Parathyroid adenoma (tissue), 2 donors: ENCODE measurements at regions not wholly inside any gene's neighbourhood (a gene's known extent, or its start where the extent isn't known, plus 50 kb on each side); places are given as distances from the start of the nearest gene placed in this dataset.

ENCODE experiments used
- H2AFZ ChIP-seq: fragments of 300-600 bp; sonication (generic); one replicate; pipeline ENCODE4 v1.7.0; 2017; ENCODE audit warnings: antibody characterized with exemption, mild to moderate bottlenecking
- H3K27ac ChIP-seq: fragments of 300-600 bp; sonication (generic); one replicate; pipeline ENCODE4 v1.7.0; 2017
- H3K27me3 ChIP-seq: fragments of 300-600 bp; sonication (generic); one replicate; pipeline ENCODE4 v1.7.0; 2017; ENCODE audit warnings: low read length; ENCODE audit not compliant: control insufficient read depth, insufficient read depth
- H3K36me3 ChIP-seq: fragments of 300-600 bp; sonication (generic); one replicate; pipeline ENCODE4 v1.7.0; 2017; ENCODE audit warnings: low read length; ENCODE audit not compliant: control insufficient read depth, insufficient read depth
- H3K4me1 ChIP-seq: fragments of 300-600 bp; sonication (generic); one replicate; pipeline ENCODE4 v1.7.0; 2017; ENCODE audit warnings: control low read depth
- H3K4me2 ChIP-seq: fragments of 300-600 bp; sonication (generic); one replicate; pipeline ENCODE4 v1.7.0; 2017; ENCODE audit warnings: low read length
- H3K4me3 ChIP-seq: fragments of 300-600 bp; sonication (generic); one replicate; pipeline ENCODE4 v1.7.0; 2017; ENCODE audit warnings: low read depth, low read length
- H3K79me2 ChIP-seq: fragments of 300-600 bp; sonication (generic); one replicate; pipeline ENCODE4 v1.7.0; 2017; ENCODE audit warnings: control low read depth
- H3K9ac ChIP-seq: fragments of 300-600 bp; sonication (generic); one replicate; pipeline ENCODE4 v1.7.0; 2017; ENCODE audit warnings: mild to moderate bottlenecking
- H3K9me3 ChIP-seq: fragments of 300-600 bp; sonication (generic); one replicate; pipeline ENCODE4 v1.7.0; 2017; ENCODE audit warnings: low read length; ENCODE audit not compliant: control insufficient read depth
- TF ChIP-seq, protein P1 (sequence below): fragments of 300-600 bp; sonication (generic); IDR thresholded peaks from one replicate; pipeline ENCODE4 v1.7.0; 2017; ENCODE audit warnings: antibody characterized with exemption, mild to moderate bottlenecking
- donor health status: primary hyperparathyroidism.

- Histone ChIP-seq H3K79me2 (no peaks in the 10 kb centered on the region), H3K9me3 (no peaks in the 10 kb centered on the region), H3K9ac (no peak overlapping the region), H3K4me2 (no peak overlapping the region), H3K4me1 (no peaks in the 10 kb centered on the region), H3K27ac (no peak overlapping the region), H3K4me3 (no peak overlapping the region), H3K27me3 (no peaks in the 10 kb centered on the region), H3K36me3 (no peaks in the 10 kb centered on the region), H2AFZ (no peak overlapping the region)
- TF ChIP-seq, protein P1, sequence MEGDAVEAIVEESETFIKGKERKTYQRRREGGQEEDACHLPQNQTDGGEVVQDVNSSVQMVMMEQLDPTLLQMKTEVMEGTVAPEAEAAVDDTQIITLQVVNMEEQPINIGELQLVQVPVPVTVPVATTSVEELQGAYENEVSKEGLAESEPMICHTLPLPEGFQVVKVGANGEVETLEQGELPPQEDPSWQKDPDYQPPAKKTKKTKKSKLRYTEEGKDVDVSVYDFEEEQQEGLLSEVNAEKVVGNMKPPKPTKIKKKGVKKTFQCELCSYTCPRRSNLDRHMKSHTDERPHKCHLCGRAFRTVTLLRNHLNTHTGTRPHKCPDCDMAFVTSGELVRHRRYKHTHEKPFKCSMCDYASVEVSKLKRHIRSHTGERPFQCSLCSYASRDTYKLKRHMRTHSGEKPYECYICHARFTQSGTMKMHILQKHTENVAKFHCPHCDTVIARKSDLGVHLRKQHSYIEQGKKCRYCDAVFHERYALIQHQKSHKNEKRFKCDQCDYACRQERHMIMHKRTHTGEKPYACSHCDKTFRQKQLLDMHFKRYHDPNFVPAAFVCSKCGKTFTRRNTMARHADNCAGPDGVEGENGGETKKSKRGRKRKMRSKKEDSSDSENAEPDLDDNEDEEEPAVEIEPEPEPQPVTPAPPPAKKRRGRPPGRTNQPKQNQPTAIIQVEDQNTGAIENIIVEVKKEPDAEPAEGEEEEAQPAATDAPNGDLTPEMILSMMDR = no peak
These were observed 80.5 kb upstream of the ANKRD55 start for GRCh38 chr5:56313596-56313995.

DNA sequence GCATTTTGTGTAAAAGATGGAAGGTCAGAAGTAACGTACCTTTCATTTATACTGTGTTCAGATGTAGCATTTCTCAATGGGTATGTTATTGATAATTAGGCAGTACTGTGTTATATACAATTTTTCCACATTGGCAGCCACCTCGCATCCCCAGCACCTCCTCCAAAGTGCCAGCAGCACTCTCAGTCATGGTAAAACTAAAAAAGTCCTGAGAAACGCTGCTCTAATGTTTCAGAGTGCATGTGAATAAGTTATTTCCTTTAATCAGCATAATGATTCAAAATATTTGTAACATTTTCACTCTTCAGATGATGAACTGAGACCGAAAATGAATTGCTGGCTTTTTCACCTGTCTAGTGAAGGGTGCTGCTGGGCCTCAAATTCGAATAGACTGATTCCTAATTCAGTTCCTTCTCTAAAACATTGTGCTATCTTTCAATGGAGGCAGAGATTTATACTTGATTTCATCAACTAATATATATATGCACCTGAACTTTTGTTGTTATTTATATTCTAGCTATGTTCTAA lies 79.9 kb upstream of the ANKRD55 start:
- Histone ChIP-seq H3K4me2 (no peak overlapping the region), H3K27me3 (no peaks in the 10 kb centered on the region), H3K36me3 (no peaks in the 10 kb centered on the region), H3K27ac (no peak overlapping the region), H3K9me3 (no peaks in the 10 kb centered on the region), H2AFZ (no peak overlapping the region), H3K4me3 (no peak overlapping the region), H3K9ac (no peak overlapping the region), H3K79me2 (no peaks in the 10 kb centered on the region), H3K4me1 (no peaks in the 10 kb centered on the region)
- TF ChIP-seq, protein P1 = no peak

GRCh38 chr5:56311306-56311905 lies 78.3 kb upstream of the ANKRD55 start:
- no peak overlapping the region for H2AFZ ChIP-seq
- H3K4me3 ChIP-seq = no peak overlapping the region
- no peaks in the 10 kb centered on the region for H3K79me2 ChIP-seq
- H3K27me3 ChIP-seq = no peaks in the 10 kb centered on the region
- H3K36me3 ChIP-seq = no peaks in the 10 kb centered on the region
- H3K27ac ChIP-seq = no peak overlapping the region
- no peaks in the 10 kb centered on the region for H3K4me1 ChIP-seq
- TF ChIP-seq, protein P1 = no peak
- no peaks in the 10 kb centered on the region for H3K9me3 ChIP-seq
- H3K9ac ChIP-seq = no peak overlapping the region
- H3K4me2 ChIP-seq = no peak overlapping the region

- H3K79me2 ChIP-seq = no peaks in the 10 kb centered on the region
- H3K4me2 ChIP-seq = no peak overlapping the region
- no peak overlapping the region for H3K27ac ChIP-seq
- no peaks in the 10 kb centered on the region for H3K4me1 ChIP-seq
- TF ChIP-seq, protein P1 = no peak
- no peaks in the 10 kb centered on the region for H3K27me3 ChIP-seq
- H3K9ac ChIP-seq = no peak overlapping the region
- no peak overlapping the region for H3K4me3 ChIP-seq
- no peaks in the 10 kb centered on the region for H3K36me3 ChIP-seq
- no peaks in the 10 kb centered on the region for H3K9me3 ChIP-seq
- no peak overlapping the region for H2AFZ ChIP-seq
These were observed 77.6 kb upstream of the ANKRD55 start for GRCh38 chr5:56310711-56311204.
